PC-3 (cell line): ENCODE measurements at regions not wholly inside any gene's neighbourhood (a gene's known extent, or its start where the extent isn't known, plus 50 kb on each side); places are given as distances from the start of the nearest gene placed in this dataset.

Source experiments
- EZH2 ChIP-seq: fragments of 300-600 bp; sonication (generic); IDR thresholded peaks from one replicate; pipeline ENCODE4 v1.6.1; 2017; ENCODE audit warnings: antibody characterized with exemption, mild to moderate bottlenecking, low read length; ENCODE audit not compliant: unreplicated experiment
- EZH2phosphoT487 ChIP-seq: fragments of 300-600 bp; sonication (generic); IDR thresholded peaks from 2 replicates; pipeline ENCODE4 v1.6.1; 2018; ENCODE audit warnings: mild to moderate bottlenecking, antibody characterized with exemption, low read length, borderline replicate concordance
- TF ChIP-seq, protein P1 (sequence below): fragments of 300-600 bp; sonication (generic); conservative IDR thresholded peaks from 2 replicates; pipeline ENCODE4 v1.5.1; 2017; ENCODE audit warnings: antibody characterized with exemption, low read depth, mild to moderate bottlenecking, low read length

DNA sequence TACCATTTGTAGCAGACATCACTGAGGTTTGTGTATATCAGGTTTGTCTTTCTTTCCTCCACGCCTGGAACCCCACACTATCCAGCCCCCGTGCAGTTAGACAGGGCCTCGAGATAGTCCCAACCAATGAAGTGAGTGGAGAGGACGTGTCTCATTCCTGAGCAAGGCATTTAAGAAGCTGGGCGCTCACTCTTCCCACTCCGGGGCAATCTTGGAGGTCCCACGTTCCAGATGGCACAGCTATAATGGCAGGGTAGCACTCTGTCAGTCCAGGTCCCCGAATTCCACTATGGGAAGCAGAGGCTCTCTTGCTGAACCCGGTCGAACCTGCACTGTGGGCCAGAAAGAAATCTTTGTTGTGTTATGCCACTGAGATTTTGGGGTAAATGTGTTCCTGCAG lies 57.3 kb upstream of the CSF3R start:
- TF ChIP-seq, protein P1, sequence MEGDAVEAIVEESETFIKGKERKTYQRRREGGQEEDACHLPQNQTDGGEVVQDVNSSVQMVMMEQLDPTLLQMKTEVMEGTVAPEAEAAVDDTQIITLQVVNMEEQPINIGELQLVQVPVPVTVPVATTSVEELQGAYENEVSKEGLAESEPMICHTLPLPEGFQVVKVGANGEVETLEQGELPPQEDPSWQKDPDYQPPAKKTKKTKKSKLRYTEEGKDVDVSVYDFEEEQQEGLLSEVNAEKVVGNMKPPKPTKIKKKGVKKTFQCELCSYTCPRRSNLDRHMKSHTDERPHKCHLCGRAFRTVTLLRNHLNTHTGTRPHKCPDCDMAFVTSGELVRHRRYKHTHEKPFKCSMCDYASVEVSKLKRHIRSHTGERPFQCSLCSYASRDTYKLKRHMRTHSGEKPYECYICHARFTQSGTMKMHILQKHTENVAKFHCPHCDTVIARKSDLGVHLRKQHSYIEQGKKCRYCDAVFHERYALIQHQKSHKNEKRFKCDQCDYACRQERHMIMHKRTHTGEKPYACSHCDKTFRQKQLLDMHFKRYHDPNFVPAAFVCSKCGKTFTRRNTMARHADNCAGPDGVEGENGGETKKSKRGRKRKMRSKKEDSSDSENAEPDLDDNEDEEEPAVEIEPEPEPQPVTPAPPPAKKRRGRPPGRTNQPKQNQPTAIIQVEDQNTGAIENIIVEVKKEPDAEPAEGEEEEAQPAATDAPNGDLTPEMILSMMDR, result no peak
- TF ChIP-seq EZH2 (no peak), EZH2phosphoT487 (no peak)
